ENCODE measurements at regions not wholly inside any gene's neighbourhood (a gene's known extent, or its start where the extent isn't known, plus 50 kb on each side); places are given as distances from the start of the nearest gene placed in this dataset.

- no peaks in the 10 kb centered on the region for H3K9me2 ChIP-seq (replicated peaks; ENCODE audit: insufficient read depth, low read length)
- H2AFZ ChIP-seq (ENCODE audit: low read depth, low read length, severe bottlenecking): no peak overlapping the region
- TF ChIP-seq CTCF (IDR thresholded peaks at IDR 0.05; ENCODE audit: insufficient read depth, low read length, poor library complexity, severe bottlenecking) (no peak), EZH2phosphoT487 (conservative IDR thresholded peaks at IDR 0.05; ENCODE audit: low read length) (no peak)
- H3F3A ChIP-seq (ENCODE audit: insufficient read depth): no peaks in the 10 kb centered on the region
- no peak overlapping the region for H3K9ac ChIP-seq (ENCODE audit: low read length)
- H3K79me2 ChIP-seq (ENCODE audit: insufficient read depth, low read length): no peaks in the 10 kb centered on the region
- no peak overlapping the region for H3K27ac ChIP-seq (ENCODE audit: low read depth, low read length)
- H4K20me1 ChIP-seq (ENCODE audit: low read depth, low read length): no peaks in the 10 kb centered on the region
- H3K4me3 ChIP-seq (ENCODE audit: insufficient read depth, low read length, poor library complexity, severe bottlenecking): no peak overlapping the region
- no peaks in the 10 kb centered on the region for H3K9me3 ChIP-seq (ENCODE audit: insufficient read depth, low read length)
- H3K27me3 ChIP-seq (ENCODE audit: low read length): no peaks in the 10 kb centered on the region
- no peaks in the 10 kb centered on the region for H3K36me3 ChIP-seq (ENCODE audit: low read length)
- H3K4me2 ChIP-seq (ENCODE audit: low read depth, low read length, poor library complexity, severe bottlenecking): no peak overlapping the region
Measured at GRCh38 chr2:34602262-34602661, 1003.2 kb upstream of the FAM98A start.

DNA sequence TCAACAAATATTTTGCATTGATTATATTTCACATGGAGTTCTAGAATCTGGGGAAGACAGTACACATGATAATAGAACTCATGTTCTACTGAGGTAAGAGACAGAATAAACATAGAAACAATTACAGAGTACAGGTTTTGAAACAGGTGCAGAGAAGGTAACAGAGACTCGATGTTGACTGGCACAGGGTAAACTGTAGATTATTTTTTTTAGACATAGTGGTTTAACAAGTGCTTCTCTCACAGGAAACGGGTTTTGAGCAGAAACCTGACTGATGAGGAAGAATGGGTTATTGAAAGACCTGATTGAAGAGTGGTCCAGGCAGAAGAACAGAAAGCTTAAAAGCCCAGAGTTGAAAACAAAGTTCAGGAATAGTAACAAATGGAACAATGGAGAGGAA lies 1002.5 kb upstream of the FAM98A start:
- Histone ChIP-seq H3K9ac (ENCODE audit: low read length) (no peak overlapping the region), H3K4me2 (ENCODE audit: low read depth, low read length, poor library complexity, severe bottlenecking) (no peak overlapping the region), H3K27ac (ENCODE audit: low read depth, low read length) (no peak overlapping the region), H3K9me2 (replicated peaks; ENCODE audit: insufficient read depth, low read length) (no peaks in the 10 kb centered on the region), H3F3A (ENCODE audit: insufficient read depth) (no peaks in the 10 kb centered on the region), H3K4me3 (ENCODE audit: insufficient read depth, low read length, poor library complexity, severe bottlenecking) (no peak overlapping the region), H2AFZ (ENCODE audit: low read depth, low read length, severe bottlenecking) (no peak overlapping the region), H3K27me3 (ENCODE audit: low read length) (no peaks in the 10 kb centered on the region), H4K20me1 (ENCODE audit: low read depth, low read length) (no peaks in the 10 kb centered on the region), H3K36me3 (ENCODE audit: low read length) (no peaks in the 10 kb centered on the region), H3K79me2 (ENCODE audit: insufficient read depth, low read length) (no peaks in the 10 kb centered on the region), H3K9me3 (ENCODE audit: insufficient read depth, low read length) (no peaks in the 10 kb centered on the region)
- TF ChIP-seq CTCF (IDR thresholded peaks at IDR 0.05; ENCODE audit: insufficient read depth, low read length, poor library complexity, severe bottlenecking) (no peak), EZH2phosphoT487 (conservative IDR thresholded peaks at IDR 0.05; ENCODE audit: low read length) (no peak)

GRCh38 chr2:34578641-34579040 lies 979.5 kb upstream of the FAM98A start:
- no peaks in the 10 kb centered on the region for H3K9me2 ChIP-seq (replicated peaks; ENCODE audit: insufficient read depth, low read length)
- no peaks in the 10 kb centered on the region for H3K9me3 ChIP-seq (ENCODE audit: insufficient read depth, low read length)
- no peak overlapping the region for H2AFZ ChIP-seq (ENCODE audit: low read depth, low read length, severe bottlenecking)
- H4K20me1 ChIP-seq (ENCODE audit: low read depth, low read length): no peaks in the 10 kb centered on the region
- no peaks in the 10 kb centered on the region for H3K79me2 ChIP-seq (ENCODE audit: insufficient read depth, low read length)
- TF ChIP-seq EZH2phosphoT487 (conservative IDR thresholded peaks at IDR 0.05; ENCODE audit: low read length) (no peak), CTCF (IDR thresholded peaks at IDR 0.05; ENCODE audit: insufficient read depth, low read length, poor library complexity, severe bottlenecking) (no peak)
- H3K4me3 ChIP-seq (ENCODE audit: insufficient read depth, low read length, poor library complexity, severe bottlenecking): no peak overlapping the region
- no peaks in the 10 kb centered on the region for H3K27me3 ChIP-seq (ENCODE audit: low read length)
- no peak overlapping the region for H3K9ac ChIP-seq (ENCODE audit: low read length)
- H3K36me3 ChIP-seq (ENCODE audit: low read length): no peaks in the 10 kb centered on the region
- no peak overlapping the region for H3K27ac ChIP-seq (ENCODE audit: low read depth, low read length)
- no peaks in the 10 kb centered on the region for H3F3A ChIP-seq (ENCODE audit: insufficient read depth)
- H3K4me2 ChIP-seq (ENCODE audit: low read depth, low read length, poor library complexity, severe bottlenecking): no peak overlapping the region

All from SU-DHL-6 (cell line).